Suprapubic skin (tissue), 4 donors: ENCODE measurements at regions not wholly inside any gene's neighbourhood (a gene's known extent, or its start where the extent isn't known, plus 50 kb on each side); places are given as distances from the start of the nearest gene placed in this dataset.

ENCODE experiments used
- DNase-seq, 2 donors: peaks; one replicate each; pipeline ENCODE4 v3.0.0-alpha.2; 2019; ENCODE audit warnings: low spot score in 2 of 2
- H3K27ac ChIP-seq: fragments of 200-600 bp; sonication (generic); one replicate; pipeline ENCODE4 v1.5.1; 2019
- H3K27me3 ChIP-seq: fragments of 200-600 bp; sonication (generic); one replicate; pipeline ENCODE4 v1.5.1; 2019
- H3K36me3 ChIP-seq: fragments of 200-600 bp; sonication (generic); one replicate; pipeline ENCODE4 v1.5.1; 2019
- H3K4me1 ChIP-seq: fragments of 200-600 bp; sonication (generic); one replicate; pipeline ENCODE4 v1.5.1; 2019
- H3K4me3 ChIP-seq: fragments of 200-600 bp; sonication (generic); one replicate; pipeline ENCODE4 v1.5.1; 2019; ENCODE audit warnings: mild to moderate bottlenecking
- H3K9me3 ChIP-seq: fragments of 200-600 bp; sonication (generic); one replicate; pipeline ENCODE4 v1.5.1; 2019
- EP300 ChIP-seq: sonication (generic); formaldehyde crosslinking; IDR thresholded peaks from one replicate; pipeline ENCODE4 v1.6.1; 2017; ENCODE audit warnings: antibody characterized with exemption
- POLR2A ChIP-seq, 2 donors: fragments of 450-650 bp; IDR thresholded peaks; one replicate each; pipeline ENCODE4 v1.6.1; 2017; ENCODE audit warnings: antibody characterized with exemption in 2 of 2, mild to moderate bottlenecking in 2 of 2, moderate library complexity in 2 of 2
- POLR2AphosphoS5 ChIP-seq, 3 donors: sonication (generic); formaldehyde crosslinking; IDR thresholded peaks; one replicate each; pipeline ENCODE4 v1.6.1; 2017; ENCODE audit warnings: antibody characterized with exemption in 3 of 3
- WGBS: methylation state at CpG from one replicate; pipeline ENCODE4 v1.1.5; 2018; 5-methylcytosine and 5-hydroxymethylcytosine counted together
- TF ChIP-seq, protein P1 (sequence below), 2 donors: fragments of 200-600 bp in 1 of 2; fragments of 450-650 bp in 1 of 2; sonication (generic) in 1 of 2; IDR thresholded peaks; one replicate each; pipeline ENCODE4 v1.5.1; 2016 to 2019; ENCODE audit warnings: antibody characterized with exemption in 2 of 2, mild to moderate bottlenecking in 1 of 2, moderate library complexity in 1 of 2

DNA sequence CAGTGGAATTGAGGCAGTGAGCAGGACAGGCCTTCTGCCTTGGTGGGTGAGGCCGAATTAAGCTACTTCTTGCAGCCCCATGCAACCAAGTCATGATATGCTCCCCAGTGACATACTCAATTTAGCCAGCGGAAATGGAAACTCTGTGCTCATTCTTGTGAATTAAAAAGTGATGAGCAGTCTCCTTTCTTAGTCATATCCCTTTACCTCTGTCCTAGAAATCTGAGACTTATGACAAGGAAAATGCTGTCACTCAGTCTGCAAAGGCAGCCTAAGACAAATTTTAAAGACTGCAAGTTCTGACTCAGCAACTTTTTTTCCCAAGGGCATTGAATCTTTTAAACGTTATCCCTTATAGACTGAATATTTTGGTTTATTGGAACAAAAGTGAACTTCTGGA lies 218.2 kb downstream of the SH3BP4 start:
- Histone ChIP-seq H3K9me3 (no peaks in the 10 kb centered on the region), H3K36me3 (no peaks in the 10 kb centered on the region), H3K4me1 (peaks cover 14% of the 10 kb centered on the region), H3K27ac (no peak overlapping the region), H3K27me3 (no peaks in the 10 kb centered on the region), H3K4me3 (no peak overlapping the region)
- TF ChIP-seq, protein P1, sequence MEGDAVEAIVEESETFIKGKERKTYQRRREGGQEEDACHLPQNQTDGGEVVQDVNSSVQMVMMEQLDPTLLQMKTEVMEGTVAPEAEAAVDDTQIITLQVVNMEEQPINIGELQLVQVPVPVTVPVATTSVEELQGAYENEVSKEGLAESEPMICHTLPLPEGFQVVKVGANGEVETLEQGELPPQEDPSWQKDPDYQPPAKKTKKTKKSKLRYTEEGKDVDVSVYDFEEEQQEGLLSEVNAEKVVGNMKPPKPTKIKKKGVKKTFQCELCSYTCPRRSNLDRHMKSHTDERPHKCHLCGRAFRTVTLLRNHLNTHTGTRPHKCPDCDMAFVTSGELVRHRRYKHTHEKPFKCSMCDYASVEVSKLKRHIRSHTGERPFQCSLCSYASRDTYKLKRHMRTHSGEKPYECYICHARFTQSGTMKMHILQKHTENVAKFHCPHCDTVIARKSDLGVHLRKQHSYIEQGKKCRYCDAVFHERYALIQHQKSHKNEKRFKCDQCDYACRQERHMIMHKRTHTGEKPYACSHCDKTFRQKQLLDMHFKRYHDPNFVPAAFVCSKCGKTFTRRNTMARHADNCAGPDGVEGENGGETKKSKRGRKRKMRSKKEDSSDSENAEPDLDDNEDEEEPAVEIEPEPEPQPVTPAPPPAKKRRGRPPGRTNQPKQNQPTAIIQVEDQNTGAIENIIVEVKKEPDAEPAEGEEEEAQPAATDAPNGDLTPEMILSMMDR (IDR thresholded peaks at IDR 0.05), result no peak
- no peak for DNase-seq
- WGBS, result 61% methylated on average over 3 of the region's 3 CpGs

DNA sequence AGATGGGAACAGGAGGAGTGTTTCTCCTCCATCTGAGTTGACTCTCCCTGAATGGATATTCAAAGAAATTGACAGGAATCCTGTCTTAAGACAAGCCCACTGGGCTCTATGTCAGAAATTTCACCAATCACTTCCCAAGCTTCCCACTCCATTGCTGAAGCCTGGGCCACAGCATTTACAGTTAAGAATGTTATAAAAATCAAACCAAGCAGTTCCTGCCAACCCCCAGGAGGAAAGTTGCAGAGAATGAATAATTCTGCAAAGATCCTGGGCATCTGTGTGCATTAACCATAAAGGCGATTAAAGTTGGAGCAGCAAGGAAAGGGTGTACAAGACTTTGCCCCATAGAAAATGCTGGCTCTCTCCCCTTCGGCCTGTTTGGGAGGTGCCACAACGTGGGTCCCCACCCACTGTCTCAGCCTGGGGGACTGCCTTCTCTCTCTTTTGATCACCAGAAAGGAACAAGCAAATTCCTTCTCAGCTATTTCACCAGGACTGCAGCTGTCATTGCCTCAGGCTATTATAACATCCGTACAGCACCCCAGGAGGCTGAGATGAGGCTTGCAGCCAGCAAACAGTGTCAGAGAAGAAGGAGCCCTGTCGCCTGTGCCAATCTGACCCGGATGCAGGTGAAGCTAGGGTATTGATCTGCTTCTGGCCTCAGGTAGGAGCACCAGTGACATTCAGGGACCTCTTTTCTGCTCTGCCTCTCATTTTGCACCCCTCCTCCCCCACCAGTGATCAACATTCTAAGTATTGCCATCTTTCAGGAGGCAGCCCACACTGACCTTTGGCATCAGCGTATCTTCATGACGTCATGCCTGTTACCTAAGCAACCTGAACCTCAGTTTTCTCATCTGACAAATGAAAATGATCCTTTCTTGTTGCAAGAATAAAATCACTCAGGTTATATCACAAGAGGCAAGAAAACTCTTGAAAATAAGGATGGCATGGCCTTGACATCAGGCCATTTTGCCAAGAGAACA lies 219.0 kb downstream of the SH3BP4 start:
- no peak for DNase-seq
- WGBS, result 16% methylated on average over 8 of the region's 8 CpGs
- TF ChIP-seq POLR2A (IDR thresholded peaks at IDR 0.05) (no peak), EP300 (no peak), POLR2AphosphoS5 (IDR thresholded peaks at IDR 0.05) (no peak)
- TF ChIP-seq, protein P1 (IDR thresholded peaks at IDR 0.05), result no peak
- no peaks in the 10 kb centered on the region for H3K9me3 ChIP-seq
- no peak overlapping the region for H3K4me3 ChIP-seq
- H3K36me3 ChIP-seq, result no peaks in the 10 kb centered on the region
- peaks cover 10% of the 10 kb centered on the region for H3K4me1 ChIP-seq
- H3K27me3 ChIP-seq, result no peaks in the 10 kb centered on the region
- H3K27ac ChIP-seq, result no peak overlapping the region

- Histone ChIP-seq H3K27ac (no peak overlapping the region), H3K4me1 (peaks cover 9% of the 10 kb centered on the region), H3K27me3 (no peaks in the 10 kb centered on the region), H3K36me3 (no peaks in the 10 kb centered on the region), H3K4me3 (no peak overlapping the region), H3K9me3 (no peaks in the 10 kb centered on the region)
- WGBS, result 57% methylated on average over 4 of the region's 4 CpGs
- DNase-seq, result no peak
- TF ChIP-seq POLR2AphosphoS5 (IDR thresholded peaks at IDR 0.05) (no peak), POLR2A (IDR thresholded peaks at IDR 0.05) (no peak)
- TF ChIP-seq, protein P1 (IDR thresholded peaks at IDR 0.05), result no peak
These were observed 219.8 kb downstream of the SH3BP4 start for GRCh38 chr2:235171550-235172031.

DNA sequence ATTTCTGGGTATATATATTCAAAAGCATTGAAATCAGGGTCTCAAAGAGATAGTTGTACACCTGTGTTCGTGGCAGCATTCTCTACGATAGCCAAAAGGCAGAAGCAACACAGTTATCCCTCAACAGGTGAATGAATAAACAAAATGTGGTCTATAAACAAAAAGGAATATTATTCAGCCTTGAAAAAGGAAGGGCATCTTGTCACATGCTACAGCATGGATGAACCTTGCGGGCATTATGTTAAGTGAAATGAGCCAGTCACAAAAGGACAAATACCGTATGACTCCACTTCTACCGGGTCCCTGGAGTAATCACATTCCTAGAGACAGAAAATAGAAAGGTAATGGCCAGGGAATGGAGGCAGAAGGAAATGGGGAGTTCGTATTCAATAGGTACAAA lies 228.8 kb downstream of the SH3BP4 start:
- Histone ChIP-seq H3K27ac (no peak overlapping the region), H3K27me3 (peaks cover 14% of the 10 kb centered on the region), H3K4me1 (no peaks in the 10 kb centered on the region), H3K9me3 (no peaks in the 10 kb centered on the region), H3K36me3 (no peaks in the 10 kb centered on the region), H3K4me3 (no peak overlapping the region)
- TF ChIP-seq POLR2A (IDR thresholded peaks at IDR 0.05) (no peak), POLR2AphosphoS5 (IDR thresholded peaks at IDR 0.05) (no peak), EP300 (no peak)
- TF ChIP-seq, protein P1 (IDR thresholded peaks at IDR 0.05), result no peak
- 98% methylated on average over 6 of the region's 6 CpGs for WGBS
- no peak for DNase-seq

DNA sequence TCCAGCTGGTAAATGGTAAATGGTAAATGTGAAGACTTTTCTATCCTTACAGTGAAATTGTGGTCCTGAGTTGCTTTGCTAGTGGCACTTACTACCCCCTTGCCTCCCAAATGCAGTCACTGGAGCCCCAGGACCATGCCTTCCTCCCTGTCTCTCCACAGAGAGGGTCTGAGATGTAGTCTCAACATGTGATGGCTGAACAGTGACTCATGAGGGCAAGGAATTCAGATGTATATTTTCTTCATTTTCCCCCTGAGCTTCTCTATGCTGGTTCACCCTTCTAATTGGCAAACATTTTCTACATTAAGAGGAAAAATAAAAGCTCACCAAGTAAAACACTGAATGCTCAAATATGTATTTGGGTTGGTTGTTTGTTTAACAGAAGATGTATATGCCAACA lies 232.0 kb downstream of the SH3BP4 start:
- H3K27ac ChIP-seq, result no peak overlapping the region
- no peaks in the 10 kb centered on the region for H3K4me1 ChIP-seq
- H3K27me3 ChIP-seq, result peaks cover 13% of the 10 kb centered on the region
- H3K4me3 ChIP-seq, result no peak overlapping the region
- TF ChIP-seq, protein P1 (IDR thresholded peaks at IDR 0.05), result no peak
- TF ChIP-seq EP300 (no peak), POLR2AphosphoS5 (IDR thresholded peaks at IDR 0.05) (no peak), POLR2A (IDR thresholded peaks at IDR 0.05) (no peak)
- no peaks in the 10 kb centered on the region for H3K36me3 ChIP-seq
- no peaks in the 10 kb centered on the region for H3K9me3 ChIP-seq
- no peak for DNase-seq
